Upper lobe of left lung (tissue), 6 donors: ENCODE measurements at regions not wholly inside any gene's neighbourhood (a gene's known extent, or its start where the extent isn't known, plus 50 kb on each side); places are given as distances from the start of the nearest gene placed in this dataset.
A peak's percentile ranks its signal among the peaks of the same experiment; 100 is the strongest.

ENCODE experiments used
- ATAC-seq, 2 donors: fragments of 200-7000 bp; cut with Tn5 transposase; one replicate each; pipeline ENCODE4 v1.9.1; 2022; ENCODE audit warnings: mild to moderate bottlenecking in 2 of 2, moderate library complexity in 2 of 2; ENCODE audit not compliant: low FRiP score in 2 of 2
- DNase-seq, 2 donors: peaks; one replicate each; pipeline ENCODE4 v3.0.0-alpha.2; 2019 to 2020
- H3K27ac ChIP-seq, 4 donors: fragments of 200-600 bp; sonication (generic); one replicate each; pipeline ENCODE4 v1.5.1; 2016 to 2019
- H3K27me3 ChIP-seq, 4 donors: fragments of 200-600 bp; sonication (generic); one replicate each; pipeline ENCODE4 v1.5.1; 2017 to 2019
- H3K36me3 ChIP-seq, 4 donors: fragments of 200-600 bp; sonication (generic); one replicate each; pipeline ENCODE4 v1.5.1; 2016 to 2019
- H3K4me1 ChIP-seq, 4 donors: fragments of 200-600 bp; sonication (generic); one replicate each; pipeline ENCODE4 v1.5.1; 2018 to 2019
- H3K4me3 ChIP-seq, 4 donors: fragments of 200-600 bp; sonication (generic); one replicate each; pipeline ENCODE4 v1.5.1; 2017 to 2019; ENCODE audit warnings: mild to moderate bottlenecking in 2 of 4, moderate library complexity in 1 of 4
- H3K9me3 ChIP-seq, 4 donors: fragments of 200-600 bp; sonication (generic); one replicate each; pipeline ENCODE4 v1.5.1; 2018 to 2019
- EP300 ChIP-seq, 4 donors: sonication (generic); formaldehyde crosslinking; IDR thresholded peaks; one replicate each; pipeline ENCODE4 v1.5.1; 2017; ENCODE audit warnings: antibody characterized with exemption in 4 of 4, control low read depth in 2 of 4
- POLR2A ChIP-seq, 4 donors: fragments of 450-650 bp; IDR thresholded peaks; one replicate each; pipeline ENCODE4 v1.5.1; 2016 to 2017; ENCODE audit warnings: antibody characterized with exemption in 4 of 4, mild to moderate bottlenecking in 2 of 4
- POLR2AphosphoS5 ChIP-seq, 2 donors: sonication (generic); formaldehyde crosslinking; IDR thresholded peaks; one replicate each; pipeline ENCODE4 v1.5.1; 2017; ENCODE audit warnings: antibody characterized with exemption in 2 of 2
- WGBS, 2 donors: methylation state at CpG; one replicate each; pipeline ENCODE4 v1.1.5; 2017 to 2018; 5-methylcytosine and 5-hydroxymethylcytosine counted together
- TF ChIP-seq, protein P1 (sequence below), 6 experiments: fragments of 450-650 bp in 4 of 6; fragments of 200-600 bp in 2 of 6; sonication (generic) in 2 of 6; IDR thresholded peaks; one replicate each; pipeline ENCODE4 v1.5.1; 2016 to 2019; ENCODE audit warnings: antibody characterized with exemption in 6 of 6
- donor health status: DM: no; HTN: no; CAD: no; lungs with moderate emphysema.
- donor health status: DM: no; HTN: yes; CAD: no; lungs with severe emphysema.

DNA sequence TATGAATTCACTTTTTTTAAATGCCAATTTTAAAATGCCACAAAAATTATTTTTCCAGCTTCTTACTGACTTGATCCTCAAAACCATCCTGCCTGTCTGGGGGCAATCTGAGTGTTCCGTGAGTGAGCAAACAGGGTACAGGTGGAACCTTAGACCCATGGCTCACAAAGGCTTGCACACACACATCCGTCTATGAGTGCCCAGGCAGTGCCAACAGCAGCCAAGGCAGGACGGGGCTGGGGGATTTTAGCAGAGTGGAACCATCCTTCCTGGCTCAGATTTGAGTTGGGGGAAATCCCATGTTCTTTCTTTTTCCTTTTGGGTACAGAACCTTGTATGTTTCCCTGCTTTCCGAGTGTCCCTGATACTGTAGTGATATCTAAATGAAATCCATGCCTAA lies 377.7 kb upstream of the MGMT start:
- Histone ChIP-seq H3K27me3 (no peaks in the 10 kb centered on the region), H3K4me1 (no peaks in the 10 kb centered on the region), H3K36me3 (no peaks in the 10 kb centered on the region), H3K27ac (no peak overlapping the region), H3K9me3 (peaks cover 0 to 10% (median 0%) of the 10 kb centered on the region in 4 donors), H3K4me3 (no peak overlapping the region)
- DNase-seq: no peak
- WGBS, 2 donors: 78 to 80% methylated on average over 4 of the region's 4 CpGs
- no peak for TF ChIP-seq EP300 (IDR thresholded peaks at IDR 0.05)
- TF ChIP-seq, protein P1, sequence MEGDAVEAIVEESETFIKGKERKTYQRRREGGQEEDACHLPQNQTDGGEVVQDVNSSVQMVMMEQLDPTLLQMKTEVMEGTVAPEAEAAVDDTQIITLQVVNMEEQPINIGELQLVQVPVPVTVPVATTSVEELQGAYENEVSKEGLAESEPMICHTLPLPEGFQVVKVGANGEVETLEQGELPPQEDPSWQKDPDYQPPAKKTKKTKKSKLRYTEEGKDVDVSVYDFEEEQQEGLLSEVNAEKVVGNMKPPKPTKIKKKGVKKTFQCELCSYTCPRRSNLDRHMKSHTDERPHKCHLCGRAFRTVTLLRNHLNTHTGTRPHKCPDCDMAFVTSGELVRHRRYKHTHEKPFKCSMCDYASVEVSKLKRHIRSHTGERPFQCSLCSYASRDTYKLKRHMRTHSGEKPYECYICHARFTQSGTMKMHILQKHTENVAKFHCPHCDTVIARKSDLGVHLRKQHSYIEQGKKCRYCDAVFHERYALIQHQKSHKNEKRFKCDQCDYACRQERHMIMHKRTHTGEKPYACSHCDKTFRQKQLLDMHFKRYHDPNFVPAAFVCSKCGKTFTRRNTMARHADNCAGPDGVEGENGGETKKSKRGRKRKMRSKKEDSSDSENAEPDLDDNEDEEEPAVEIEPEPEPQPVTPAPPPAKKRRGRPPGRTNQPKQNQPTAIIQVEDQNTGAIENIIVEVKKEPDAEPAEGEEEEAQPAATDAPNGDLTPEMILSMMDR (IDR thresholded peaks at IDR 0.05): no peak
- TF ChIP-seq POLR2AphosphoS5 (IDR thresholded peaks at IDR 0.05): no peak
- TF ChIP-seq POLR2A (IDR thresholded peaks at IDR 0.05): no peak
- ATAC-seq: no peak

DNA sequence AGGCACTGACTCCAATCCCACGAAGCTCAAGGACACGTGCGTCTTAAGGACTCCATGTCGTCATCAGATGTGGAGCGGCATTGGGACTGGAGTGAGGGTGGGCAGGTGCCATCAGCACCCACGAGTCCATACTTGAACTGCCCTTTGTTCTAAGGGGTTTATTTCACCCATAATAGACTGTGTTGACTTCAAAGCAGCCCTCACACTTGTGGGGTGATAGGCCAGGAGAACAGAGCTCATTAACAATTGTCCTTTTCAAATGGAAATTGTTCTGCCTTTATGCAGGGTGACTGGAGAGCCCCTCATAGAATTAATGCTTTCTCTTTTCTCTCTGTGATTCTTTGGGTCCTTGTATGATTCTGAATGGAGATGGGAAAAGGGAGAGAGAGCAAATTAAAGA lies 376.9 kb upstream of the MGMT start:
- Histone ChIP-seq H3K9me3 (peaks cover 0 to 3% (median 0%) of the 10 kb centered on the region in 4 donors), H3K4me1 (no peaks in the 10 kb centered on the region), H3K36me3 (no peaks in the 10 kb centered on the region), H3K4me3 (no peak overlapping the region), H3K27me3 (no peaks in the 10 kb centered on the region), H3K27ac (no peak overlapping the region)
- ATAC-seq (no peak), DNase-seq (no peak)
- WGBS, 2 donors: 79 to 82% methylated on average over 4 to 6 of the region's 6 CpGs
- TF ChIP-seq, protein P1 (IDR thresholded peaks at IDR 0.05): no peak
- TF ChIP-seq POLR2AphosphoS5 (IDR thresholded peaks at IDR 0.05): no peak
- no peak for TF ChIP-seq EP300 (IDR thresholded peaks at IDR 0.05)

- H3K4me3 ChIP-seq: no peak overlapping the region
- ATAC-seq (peak in 1 of 2 donors; percentile 67), DNase-seq (no peak)
- WGBS, 2 donors: 75 to 86% methylated on average over 6 of the region's 6 CpGs
- H3K27ac ChIP-seq: no peak overlapping the region
- TF ChIP-seq EP300 (IDR thresholded peaks at IDR 0.05): no peak
- no peak for TF ChIP-seq POLR2A (IDR thresholded peaks at IDR 0.05)
- TF ChIP-seq, protein P1 (IDR thresholded peaks at IDR 0.05): no peak
- TF ChIP-seq POLR2AphosphoS5 (IDR thresholded peaks at IDR 0.05): no peak
- no peaks in the 10 kb centered on the region for H3K4me1 ChIP-seq
- no peaks in the 10 kb centered on the region for H3K36me3 ChIP-seq
- H3K9me3 ChIP-seq: no peaks in the 10 kb centered on the region
- H3K27me3 ChIP-seq: no peaks in the 10 kb centered on the region
These were observed 376.2 kb upstream of the MGMT start for GRCh38 chr10:129090618-129091366.

DNA sequence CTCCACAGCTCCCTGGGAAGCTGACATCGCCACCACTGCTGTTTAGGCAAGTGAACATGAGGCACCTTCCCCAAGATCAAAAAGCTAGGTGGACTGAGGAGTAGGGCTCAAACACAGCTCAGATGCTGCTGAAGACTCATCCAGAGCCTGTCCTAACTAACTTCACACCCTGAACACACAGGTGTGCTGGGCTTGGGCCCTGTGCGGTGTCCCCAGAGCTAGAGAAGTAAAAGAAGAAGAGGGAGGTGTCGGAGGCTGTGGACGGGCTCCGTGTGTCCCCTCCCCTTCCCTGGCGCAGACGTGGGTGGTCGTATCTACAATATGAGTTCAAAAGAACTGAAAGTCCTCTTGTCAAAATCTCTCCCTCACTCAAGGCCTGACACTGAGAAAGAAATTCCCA lies 373.4 kb upstream of the MGMT start:
- H3K9me3 ChIP-seq: no peaks in the 10 kb centered on the region
- 87 to 92% methylated on average over 8 of the region's 8 CpGs for WGBS, 2 donors
- no peak overlapping the region for H3K4me3 ChIP-seq
- peaks cover 0 to 8% (median 4%) of the 10 kb centered on the region in 4 donors for H3K4me1 ChIP-seq
- no peak for ATAC-seq
- TF ChIP-seq POLR2AphosphoS5 (IDR thresholded peaks at IDR 0.05) (no peak), POLR2A (IDR thresholded peaks at IDR 0.05) (no peak), EP300 (IDR thresholded peaks at IDR 0.05) (no peak)
- TF ChIP-seq, protein P1 (IDR thresholded peaks at IDR 0.05): no peak
- no peaks in the 10 kb centered on the region for H3K27me3 ChIP-seq
- H3K36me3 ChIP-seq: no peaks in the 10 kb centered on the region
- no peak overlapping the region for H3K27ac ChIP-seq
- DNase-seq: peak in 1 of 2 donors; percentile 14

DNA sequence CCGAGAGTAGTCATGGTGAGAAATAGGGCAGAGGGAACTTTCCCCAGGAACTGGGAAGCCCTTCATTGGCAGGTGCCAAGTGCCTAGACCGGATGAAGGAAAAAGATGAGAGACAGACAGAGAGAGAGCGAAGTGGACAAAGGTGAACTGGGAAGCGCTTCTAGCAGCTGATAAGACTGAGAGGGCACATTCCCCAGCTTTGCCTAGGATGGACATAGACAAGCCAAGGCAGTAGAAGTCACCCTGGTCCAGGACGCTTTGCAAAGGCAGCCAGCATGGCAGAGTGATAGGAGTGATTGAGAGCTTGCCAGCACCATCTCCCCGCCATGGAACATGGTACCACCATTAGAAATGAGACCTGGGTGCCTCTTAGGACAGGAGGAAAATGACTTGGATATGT lies 372.8 kb upstream of the MGMT start:
- H3K27ac ChIP-seq: no peak overlapping the region
- 90 to 92% methylated on average over 6 of the region's 6 CpGs for WGBS, 2 donors
- peaks cover 0 to 8% (median 4%) of the 10 kb centered on the region in 4 donors for H3K4me1 ChIP-seq
- TF ChIP-seq EP300 (IDR thresholded peaks at IDR 0.05): no peak
- TF ChIP-seq POLR2A (IDR thresholded peaks at IDR 0.05): no peak
- TF ChIP-seq, protein P1 (IDR thresholded peaks at IDR 0.05): no peak
- TF ChIP-seq POLR2AphosphoS5 (IDR thresholded peaks at IDR 0.05): no peak
- ATAC-seq (no peak), DNase-seq (peak in 1 of 2 donors; percentile 6)
- H3K36me3 ChIP-seq: no peaks in the 10 kb centered on the region
- no peaks in the 10 kb centered on the region for H3K9me3 ChIP-seq
- no peak overlapping the region for H3K4me3 ChIP-seq
- H3K27me3 ChIP-seq: no peaks in the 10 kb centered on the region
